Naive thymus-derived CD8-positive, alpha-beta T cell (primary cell): ENCODE measurements at regions not wholly inside any gene's neighbourhood (a gene's known extent, or its start where the extent isn't known, plus 50 kb on each side); places are given as distances from the start of the nearest gene placed in this dataset.
"Not testable (repeated sequence)": the region's sequence is repeated elsewhere in the genome, so short reads cannot be mapped to it uniquely, and the experiment has no call there.

Source experiments
- ATAC-seq, 2 donors: fragments of 150-1000 bp; cut with Tn5 transposase in 1 of 2; sonication (Bioruptor Pico), chemical (Tn5 transposase) in 1 of 2; 1 replicate in 1 of 2; 2 replicates in 1 of 2; pipeline ENCODE4 v1.10.0; 2021; ENCODE audit warnings: mild to moderate bottlenecking in 2 of 2, moderate library complexity in 2 of 2
- POLR2A ChIA-PET: fragments of 350-600 bp; sonication (Branson Sonifier 250); formaldehyde crosslinking; loops from one replicate; lab custom pipeline; 2021; ENCODE audit warnings: antibody characterized with exemption; lab: Charles Lee
- DNase-seq, 10 donors: peaks; one replicate each; pipeline versions ENCODE4 v3.0.0 to v3.0.0-alpha.2; 2020 to 2022
- H3K27ac Mint-ChIP-seq, 10 donors: one replicate each; pipeline ENCODE4 v1.8.0; 2020 to 2022; ENCODE audit warnings: mild to moderate bottlenecking in 10 of 10, mixed read lengths in 10 of 10, moderate library complexity in 4 of 10, inconsistent platforms in 1 of 10
- H3K27me3 Mint-ChIP-seq, 5 donors: one replicate each; pipeline ENCODE4 v1.8.0; 2021 to 2022; ENCODE audit warnings: mixed read lengths in 5 of 5
- H3K36me3 Mint-ChIP-seq, 3 donors: one replicate each; pipeline ENCODE4 v1.8.0; 2020 to 2022; ENCODE audit warnings: mixed read lengths in 3 of 3, mild to moderate bottlenecking in 2 of 3, inconsistent platforms in 1 of 3
- H3K4me1 Mint-ChIP-seq, 4 donors: one replicate each; pipeline ENCODE4 v1.8.0; 2021 to 2022; ENCODE audit warnings: mixed read lengths in 4 of 4
- H3K4me3 Mint-ChIP-seq, 10 donors: one replicate each; pipeline ENCODE4 v1.8.0; 2020 to 2022; ENCODE audit warnings: mild to moderate bottlenecking in 10 of 10, mixed read lengths in 10 of 10, moderate library complexity in 6 of 10, inconsistent platforms in 1 of 10
- H3K9me3 Mint-ChIP-seq, 9 donors: one replicate each; pipeline ENCODE4 v1.8.0; 2020 to 2022; ENCODE audit warnings: mixed read lengths in 9 of 9, mild to moderate bottlenecking in 3 of 9, inconsistent platforms in 1 of 9, moderate library complexity in 1 of 9

GRCh38 chr12:28046600-28046999, 74.1 kb upstream of the PTHLH start:
- DNase-seq, H3K36me3 Mint-ChIP-seq, POLR2A ChIA-PET, H3K27ac Mint-ChIP-seq, H3K4me3 Mint-ChIP-seq, H3K4me1 Mint-ChIP-seq, ATAC-seq: not testable (repeated sequence)
- Mint-ChIP-seq H3K9me3 (peaks cover 0 to 36% (median 15%) of the 10 kb centered on the region in 9 donors), H3K27me3 (peaks cover 0 to 30% (median 4%) of the 10 kb centered on the region in 5 donors)

GRCh38 chr12:28050606-28051005, 78.1 kb upstream of the PTHLH start:
- H3K36me3 Mint-ChIP-seq = peaks cover 0 to 5% (median 4%) of the 10 kb centered on the region in 3 donors
- no peak overlapping the region for H3K27ac Mint-ChIP-seq
- H3K9me3 Mint-ChIP-seq = peaks cover 0 to 26% (median 9%) of the 10 kb centered on the region in 9 donors
- no peak for ATAC-seq
- H3K4me1 Mint-ChIP-seq = no peaks in the 10 kb centered on the region
- H3K4me3 Mint-ChIP-seq = no peak overlapping the region
- peaks cover 0 to 34% (median 4%) of the 10 kb centered on the region in 5 donors for H3K27me3 Mint-ChIP-seq
- no peak for DNase-seq
- POLR2A ChIA-PET = no interaction called here

- Mint-ChIP-seq H3K27me3 (peaks cover 0 to 34% (median 4%) of the 10 kb centered on the region in 5 donors), H3K9me3 (peaks cover 0 to 15% (median 3%) of the 10 kb centered on the region in 9 donors), H3K4me1 (no peaks in the 10 kb centered on the region), H3K4me3 (no peak overlapping the region), H3K36me3 (peaks cover 0 to 4% (median 2%) of the 10 kb centered on the region in 3 donors), H3K27ac (no peak overlapping the region)
- POLR2A ChIA-PET = no interaction called here
- DNase-seq (no peak), ATAC-seq (no peak)
Measured at GRCh38 chr12:28051516-28052354, 79.2 kb upstream of the PTHLH start.

- Mint-ChIP-seq H3K27me3 (peaks cover 0 to 22% (median 4%) of the 10 kb centered on the region in 5 donors), H3K36me3 (no peaks in the 10 kb centered on the region), H3K27ac (no peak overlapping the region), H3K4me1 (no peaks in the 10 kb centered on the region), H3K9me3 (no peaks in the 10 kb centered on the region), H3K4me3 (no peak overlapping the region)
- no peak for ATAC-seq
- DNase-seq = no peak
- POLR2A ChIA-PET = no interaction called here
Measured at GRCh38 chr12:28053564-28053963, 81.0 kb upstream of the PTHLH start.

DNA sequence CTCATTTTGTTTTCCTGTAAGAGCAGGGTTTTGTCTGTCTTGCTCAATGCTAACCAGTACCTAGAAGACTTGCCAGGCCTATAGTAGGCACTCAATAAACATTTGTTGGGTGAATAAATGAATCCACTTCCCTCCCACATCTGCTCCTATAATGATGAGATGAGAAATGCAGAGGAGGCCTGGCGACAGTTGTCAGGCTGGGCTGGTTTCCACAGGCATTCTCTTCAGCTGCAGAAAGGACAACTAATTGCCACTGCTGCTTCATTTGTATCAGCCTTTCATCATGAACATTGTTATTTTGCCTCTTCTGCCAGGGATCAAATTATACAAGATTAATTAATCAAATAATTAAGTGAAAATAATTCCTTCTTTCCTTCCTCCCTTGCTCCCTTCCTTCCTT, 82.0 kb upstream of the PTHLH start:
- ATAC-seq (no peak), DNase-seq (no peak)
- Mint-ChIP-seq H3K4me3 (no peak overlapping the region), H3K27ac (no peak overlapping the region), H3K4me1 (no peaks in the 10 kb centered on the region), H3K36me3 (no peaks in the 10 kb centered on the region), H3K9me3 (no peaks in the 10 kb centered on the region), H3K27me3 (peaks cover 0 to 11% (median 0%) of the 10 kb centered on the region in 5 donors)
- POLR2A ChIA-PET = no interaction called here

DNA sequence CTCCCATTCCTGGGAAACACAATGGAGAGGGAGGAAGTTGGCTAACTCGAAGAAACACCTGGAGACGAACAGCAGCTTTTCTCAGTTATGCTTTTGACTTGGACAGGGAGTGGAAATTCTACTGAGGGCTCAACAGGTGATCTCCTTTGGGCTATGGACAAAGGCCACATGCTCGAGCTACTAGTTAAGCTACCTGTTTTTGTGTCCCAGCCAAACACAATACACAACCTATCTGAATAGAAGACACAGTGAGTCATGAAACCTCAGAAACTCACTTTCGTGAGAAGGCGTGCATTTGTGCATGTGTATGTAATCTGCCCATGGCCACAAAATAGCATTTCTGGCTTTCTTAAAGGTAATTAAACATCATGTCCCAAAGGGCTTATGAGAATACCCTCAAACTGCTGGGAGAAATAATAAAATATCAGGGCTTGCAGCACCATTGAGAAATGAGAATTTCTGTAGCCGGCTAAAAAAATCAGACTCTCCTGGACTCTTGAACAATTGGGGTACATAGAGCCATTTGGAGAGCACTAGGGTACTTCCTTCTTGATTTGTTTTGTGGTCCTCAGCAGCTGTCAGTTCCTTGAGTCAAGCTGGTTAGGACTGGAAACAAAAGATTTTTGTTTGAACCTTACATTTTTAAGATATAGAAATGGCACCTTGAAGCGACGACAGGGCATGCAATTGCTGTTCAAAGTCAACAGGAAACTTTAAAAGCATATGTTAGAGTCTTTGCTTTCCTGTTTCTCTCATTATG, 85.5 kb upstream of the PTHLH start:
- ATAC-seq (no peak), DNase-seq (no peak)
- no peak overlapping the region for H3K4me3 Mint-ChIP-seq
- no peaks in the 10 kb centered on the region for H3K9me3 Mint-ChIP-seq
- H3K27me3 Mint-ChIP-seq = peaks cover 0 to 12% (median 6%) of the 10 kb centered on the region in 5 donors
- no peaks in the 10 kb centered on the region for H3K4me1 Mint-ChIP-seq
- H3K27ac Mint-ChIP-seq = no peak overlapping the region
- no peaks in the 10 kb centered on the region for H3K36me3 Mint-ChIP-seq
- POLR2A ChIA-PET = no interaction called here

- no peak for ATAC-seq
Measured at GRCh38 chr12:28059220-28059619, 86.7 kb upstream of the PTHLH start.

DNA sequence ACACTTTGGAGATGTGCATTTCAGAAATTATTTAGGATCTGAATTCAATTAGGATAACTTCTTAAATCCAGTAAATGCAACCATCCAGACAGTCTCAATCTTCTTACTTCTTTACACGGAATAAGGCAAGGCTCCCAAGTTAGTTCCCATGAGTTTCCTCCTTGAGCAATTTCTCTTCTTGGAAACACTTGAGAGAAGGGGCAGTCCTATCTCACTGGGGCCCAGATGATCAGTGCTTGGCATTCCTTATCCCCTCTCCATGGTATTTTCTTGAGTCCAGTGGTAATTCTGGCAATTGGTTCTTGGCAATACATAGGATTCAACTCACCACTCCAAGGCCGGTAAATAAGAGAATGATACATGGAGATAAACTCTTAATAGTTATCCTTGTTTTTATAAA, 87.1 kb upstream of the PTHLH start:
- H3K36me3 Mint-ChIP-seq = no peaks in the 10 kb centered on the region
- DNase-seq = no peak
- H3K27ac Mint-ChIP-seq = no peak overlapping the region
- no peaks in the 10 kb centered on the region for H3K9me3 Mint-ChIP-seq
- H3K27me3 Mint-ChIP-seq = peaks cover 0 to 12% (median 6%) of the 10 kb centered on the region in 5 donors
- H3K4me1 Mint-ChIP-seq = no peaks in the 10 kb centered on the region
- H3K4me3 Mint-ChIP-seq = no peak overlapping the region
- no peak for ATAC-seq
- POLR2A ChIA-PET = interaction anchor here (0.6 kb wide), 1 partner anchor 171 kb away, joined by 3 read pairs; no protein-coding TSS in a partner anchor

More at GRCh38 chr12:28059220-28059619, 86.7 kb upstream of the PTHLH start:
- Mint-ChIP-seq H3K4me3 (no peak overlapping the region), H3K27ac (no peak overlapping the region), H3K36me3 (no peaks in the 10 kb centered on the region), H3K9me3 (no peaks in the 10 kb centered on the region), H3K27me3 (peaks cover 0 to 12% (median 6%) of the 10 kb centered on the region in 5 donors), H3K4me1 (no peaks in the 10 kb centered on the region)
- POLR2A ChIA-PET = no interaction called here
- DNase-seq = no peak

DNA sequence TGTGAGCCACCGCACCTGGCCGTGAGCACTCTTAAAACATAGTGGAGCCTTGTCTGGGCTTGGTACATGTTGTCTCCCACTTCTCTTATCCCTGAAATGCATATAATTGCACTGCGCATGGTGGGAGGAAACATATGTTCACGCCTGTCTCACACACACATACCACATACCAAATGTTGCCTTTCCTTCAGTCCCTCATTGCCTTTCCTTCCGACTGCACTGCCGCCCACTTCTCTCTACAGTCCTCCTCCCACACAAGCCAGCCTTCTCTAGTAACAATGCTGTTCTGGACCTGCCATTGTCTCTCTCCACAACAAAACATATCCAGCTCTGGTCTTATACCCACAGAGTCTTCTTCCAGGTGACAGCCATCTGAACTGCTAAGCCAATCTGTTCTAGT, 88.3 kb upstream of the PTHLH start:
- no peak for DNase-seq
- no peak for ATAC-seq
- peaks cover 0 to 9% (median 6%) of the 10 kb centered on the region in 5 donors for H3K27me3 Mint-ChIP-seq
- POLR2A ChIA-PET = no interaction called here
- H3K27ac Mint-ChIP-seq = no peak overlapping the region
- H3K4me1 Mint-ChIP-seq = no peaks in the 10 kb centered on the region
- H3K36me3 Mint-ChIP-seq = no peaks in the 10 kb centered on the region
- no peak overlapping the region for H3K4me3 Mint-ChIP-seq
- no peaks in the 10 kb centered on the region for H3K9me3 Mint-ChIP-seq

DNA sequence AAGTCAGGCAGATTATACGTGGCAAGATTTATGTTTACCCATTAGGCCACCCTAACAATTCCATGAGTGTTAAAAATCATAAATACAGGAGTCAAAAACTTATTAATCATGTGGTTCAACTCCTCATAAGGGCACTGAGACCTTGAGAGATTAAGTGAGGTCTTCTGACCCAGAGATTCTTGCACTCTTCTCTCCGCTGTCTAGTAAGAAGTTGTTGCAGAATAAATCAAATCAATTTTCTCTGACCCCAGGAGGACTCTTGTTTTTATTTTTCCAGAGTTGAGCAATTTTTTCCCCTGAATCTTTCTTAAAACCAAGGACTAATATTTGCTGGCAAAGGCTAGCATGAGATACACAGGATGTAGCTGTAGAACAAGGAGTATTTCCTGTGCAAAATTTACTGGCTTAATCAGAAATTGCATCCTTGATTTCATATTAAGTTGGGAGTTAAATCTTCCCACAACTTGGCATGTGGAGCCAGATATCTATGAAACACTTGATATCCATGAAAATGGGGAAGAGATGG, 90.9 kb upstream of the PTHLH start:
- H3K36me3 Mint-ChIP-seq = no peaks in the 10 kb centered on the region
- no peak for ATAC-seq
- POLR2A ChIA-PET = no interaction called here
- H3K27ac Mint-ChIP-seq = no peak overlapping the region
- no peaks in the 10 kb centered on the region for H3K4me1 Mint-ChIP-seq
- H3K27me3 Mint-ChIP-seq = peaks cover 0 to 9% (median 6%) of the 10 kb centered on the region in 5 donors
- H3K4me3 Mint-ChIP-seq = no peak overlapping the region
- DNase-seq = no peak
- peaks cover 0 to 2% (median 0%) of the 10 kb centered on the region in 9 donors for H3K9me3 Mint-ChIP-seq

DNA sequence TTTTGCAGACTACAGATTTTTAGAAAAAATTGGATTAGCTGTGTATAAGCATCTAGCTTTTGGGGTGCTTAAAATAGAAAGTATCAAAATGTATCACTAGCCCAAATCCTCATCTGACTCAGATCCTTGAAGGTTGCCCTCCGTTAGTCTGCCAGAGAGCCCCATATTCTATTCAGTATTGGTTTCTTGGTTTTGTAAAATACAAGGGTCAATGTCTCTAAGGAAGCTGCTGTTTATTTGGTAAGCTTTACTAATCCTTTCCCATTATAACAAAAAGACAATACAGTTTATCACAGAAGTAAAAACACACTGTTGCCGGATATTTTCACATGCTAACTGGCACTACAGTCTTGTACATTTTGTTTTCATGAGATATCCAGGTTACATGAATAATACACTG, 92.8 kb upstream of the PTHLH start:
- Mint-ChIP-seq H3K4me1 (no peaks in the 10 kb centered on the region), H3K4me3 (no peak overlapping the region), H3K9me3 (peaks cover 0 to 16% (median 2%) of the 10 kb centered on the region in 9 donors), H3K27me3 (peaks cover 0 to 9% (median 6%) of the 10 kb centered on the region in 5 donors), H3K27ac (no peak overlapping the region), H3K36me3 (peaks cover 0 to 3% (median 0%) of the 10 kb centered on the region in 3 donors)
- POLR2A ChIA-PET = no interaction called here
- ATAC-seq (no peak), DNase-seq (no peak)

- Mint-ChIP-seq H3K4me1 (no peaks in the 10 kb centered on the region), H3K27ac (no peak overlapping the region), H3K27me3 (peaks cover 0 to 6% (median 4%) of the 10 kb centered on the region in 5 donors), H3K36me3 (peaks cover 0 to 3% (median 0%) of the 10 kb centered on the region in 3 donors), H3K4me3 (no peak overlapping the region), H3K9me3 (peaks cover 0 to 19% (median 4%) of the 10 kb centered on the region in 9 donors)
- ATAC-seq (no peak), DNase-seq (no peak)
- POLR2A ChIA-PET = no interaction called here
Measured at GRCh38 chr12:28065889-28066630, 93.5 kb upstream of the PTHLH start.
